Spleen (tissue), 7 donors: ENCODE measurements at regions not wholly inside any gene's neighbourhood (a gene's known extent, or its start where the extent isn't known, plus 50 kb on each side); places are given as distances from the start of the nearest gene placed in this dataset.

ENCODE experiments used
- CTCF ChIP-seq, 11 experiments: fragments of 200-600 bp in 7 of 11; fragments of 450-650 bp in 4 of 11; sonication (generic) in 4 of 11; IDR thresholded peaks in 8 of 11; conservative IDR thresholded peaks in 3 of 11; 1 replicate in 7 of 11; 2 replicates in 4 of 11; pipeline versions ENCODE4 v1.4.0 to v1.8.0; 2016 to 2021; ENCODE audit warnings: antibody characterized with exemption in 11 of 11, inconsistent platforms in 4 of 11, mild to moderate bottlenecking in 1 of 11
- POLR2A ChIP-seq, 3 donors: fragments of 450-650 bp; IDR thresholded peaks; one replicate each; pipeline ENCODE4 v1.5.1; 2017; ENCODE audit warnings: antibody characterized with exemption in 3 of 3, mild to moderate bottlenecking in 1 of 3
- POLR2AphosphoS5 ChIP-seq, 3 donors: sonication (generic); formaldehyde crosslinking; IDR thresholded peaks; one replicate each; pipeline ENCODE4 v1.5.1; 2017; ENCODE audit warnings: antibody characterized with exemption in 3 of 3
- donor health status: DM: no; HTN: no; CAD: no; lungs with moderate emphysema.
- donor health status: DM: no; HTN: no; CAD: no.
- donor health status: DM: no; HTN: no; CAD: no.

DNA sequence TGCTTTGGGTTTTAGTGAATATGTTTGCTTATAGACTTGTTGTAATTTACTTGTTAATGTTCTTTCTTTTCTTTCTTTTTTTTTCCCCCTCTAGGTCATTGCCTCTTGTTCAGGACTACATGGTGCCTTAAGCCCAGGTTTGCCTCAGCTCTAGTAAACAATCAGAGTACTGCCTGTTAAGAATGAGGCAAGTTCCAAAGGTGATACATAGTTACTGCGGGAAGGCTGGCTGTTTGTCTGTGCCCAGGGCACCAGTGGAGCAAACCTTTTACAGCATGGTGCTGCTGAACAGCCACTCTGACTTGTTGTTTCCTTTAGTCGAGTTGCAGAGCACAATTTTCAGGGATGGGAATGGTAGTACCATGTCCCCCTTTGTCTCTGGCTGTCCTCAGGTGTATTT is 517.2 kb downstream of the NYAP2 start:
- TF ChIP-seq CTCF (IDR thresholded peaks at IDR 0.05 in 8 of 11, conservative IDR thresholded peaks at IDR 0.05 in 3 of 11) (no peak), POLR2A (IDR thresholded peaks at IDR 0.05) (no peak), POLR2AphosphoS5 (IDR thresholded peaks at IDR 0.05) (no peak)
